BLaER1 treated with 17β-estradiol and CSF1 and Interleukin-3, amounts not matched to agents 10 nM and 100 nM (cell line): ENCODE measurements at regions not wholly inside any gene's neighbourhood (a gene's known extent, or its start where the extent isn't known, plus 50 kb on each side); places are given as distances from the start of the nearest gene placed in this dataset.

Experiments used
- H3K27ac ChIP-seq, 11 experiments: shearing (Covaris generic); formaldehyde crosslinking; 2 replicates each; pipeline ENCODE4 v1.8.1; 2022
- H3K27me3 ChIP-seq, 11 experiments: shearing (Covaris generic); formaldehyde crosslinking; 2 replicates each; pipeline ENCODE4 v1.8.1; 2022
- H3K36me3 ChIP-seq, 11 experiments: shearing (Covaris generic); formaldehyde crosslinking; 2 replicates each; pipeline ENCODE4 v1.8.1; 2022
- H3K4me1 ChIP-seq, 10 experiments: shearing (Covaris generic); formaldehyde crosslinking; 2 replicates each; pipeline ENCODE4 v1.8.1; 2022
- H3K4me2 ChIP-seq, 11 experiments: shearing (Covaris generic); formaldehyde crosslinking; 2 replicates each; pipeline ENCODE4 v1.8.1; 2022
- H3K4me3 ChIP-seq, 10 experiments: shearing (Covaris generic); formaldehyde crosslinking; 2 replicates each; pipeline ENCODE4 v1.8.1; 2022
- H3K9ac ChIP-seq, 11 experiments: shearing (Covaris generic); formaldehyde crosslinking; 2 replicates each; pipeline ENCODE4 v1.8.1; 2022
- H3K9me3 ChIP-seq, 11 experiments: shearing (Covaris generic); formaldehyde crosslinking; replicated peaks in 1 of 11; 2 replicates each; pipeline ENCODE4 v1.8.1; 2022
- H4K20me1 ChIP-seq, 11 experiments: shearing (Covaris generic); formaldehyde crosslinking; 2 replicates each; pipeline ENCODE4 v1.8.1; 2022
- Cebpa-rat ChIP-seq, 11 experiments: shearing (Covaris generic); IDR thresholded peaks; 2 replicates each; pipeline ENCODE4 v1.8.1; 2022

GRCh38 chr6:122079916-122080315, 319.5 kb upstream of the HSF2 start:
- Histone ChIP-seq H3K9me3 (no peaks in the 10 kb centered on the region), H3K4me2 (no peak overlapping the region), H3K27ac (no peak overlapping the region), H3K4me3 (no peak overlapping the region), H4K20me1 (no peaks in the 10 kb centered on the region), H3K9ac (no peak overlapping the region), H3K36me3 (no peaks in the 10 kb centered on the region), H3K27me3 (no peaks in the 10 kb centered on the region), H3K4me1 (no peaks in the 10 kb centered on the region)
- no peak for TF ChIP-seq Cebpa-rat (IDR thresholded peaks at IDR 0.05)

- Histone ChIP-seq H3K4me2 (no peak overlapping the region), H3K4me3 (no peak overlapping the region), H3K9ac (no peak overlapping the region), H3K36me3 (no peaks in the 10 kb centered on the region), H4K20me1 (no peaks in the 10 kb centered on the region), H3K4me1 (no peaks in the 10 kb centered on the region), H3K9me3 (no peaks in the 10 kb centered on the region), H3K27ac (no peak overlapping the region), H3K27me3 (no peaks in the 10 kb centered on the region)
- no peak for TF ChIP-seq Cebpa-rat (IDR thresholded peaks at IDR 0.05)
Measured at GRCh38 chr6:122081921-122082320, 317.5 kb upstream of the HSF2 start.

GRCh38 chr6:122082370-122082769, 317.1 kb upstream of the HSF2 start:
- Histone ChIP-seq H3K27ac (no peak overlapping the region), H3K4me2 (no peak overlapping the region), H3K4me3 (no peak overlapping the region), H3K9me3 (no peaks in the 10 kb centered on the region), H3K27me3 (no peaks in the 10 kb centered on the region), H4K20me1 (no peaks in the 10 kb centered on the region), H3K36me3 (no peaks in the 10 kb centered on the region), H3K9ac (no peak overlapping the region), H3K4me1 (no peaks in the 10 kb centered on the region)
- TF ChIP-seq Cebpa-rat (IDR thresholded peaks at IDR 0.05), result no peak

DNA sequence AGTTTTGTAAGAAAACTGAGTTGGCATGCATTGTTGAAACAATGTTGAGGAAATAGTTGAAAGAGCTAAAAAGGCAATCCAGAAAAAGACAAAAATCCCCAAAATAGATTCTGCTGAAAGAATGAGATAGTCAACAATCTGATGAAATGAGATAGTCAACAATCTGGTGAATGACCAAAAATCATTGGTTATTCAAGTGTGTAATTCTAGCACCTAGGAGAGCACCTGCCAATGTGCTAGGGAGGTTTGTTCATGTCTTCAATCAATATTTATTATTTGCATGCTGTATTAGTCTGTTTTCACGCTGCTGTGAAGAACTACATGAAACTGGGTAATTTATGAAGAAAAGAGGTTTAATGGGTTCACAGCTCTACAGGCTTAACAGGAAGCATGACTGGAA, 307.1 kb upstream of the HSF2 start:
- no peaks in the 10 kb centered on the region for H3K36me3 ChIP-seq
- H3K27me3 ChIP-seq, result no peaks in the 10 kb centered on the region

GRCh38 chr6:122098201-122098678, 301.2 kb upstream of the HSF2 start:
- no peaks in the 10 kb centered on the region for H3K4me1 ChIP-seq
- no peaks in the 10 kb centered on the region for H3K36me3 ChIP-seq
- no peaks in the 10 kb centered on the region for H3K27me3 ChIP-seq
- no peak for TF ChIP-seq Cebpa-rat (IDR thresholded peaks at IDR 0.05)
- H3K9ac ChIP-seq, result no peak overlapping the region
- no peak overlapping the region for H3K27ac ChIP-seq
- peaks cover 0 to 9% (median 5%) of the 10 kb centered on the region in 11 experiments; a peak in 6 of 22 replicates for H3K9me3 ChIP-seq
- no peak overlapping the region for H3K4me2 ChIP-seq
- no peak overlapping the region for H3K4me3 ChIP-seq
- no peaks in the 10 kb centered on the region for H4K20me1 ChIP-seq

More for the DNA sequence above, 307.1 kb upstream of the HSF2 start:
- Histone ChIP-seq H3K27ac (no peak overlapping the region), H3K4me1 (no peaks in the 10 kb centered on the region), H3K4me2 (no peak overlapping the region), H3K4me3 (no peak overlapping the region), H4K20me1 (no peaks in the 10 kb centered on the region), H3K9ac (no peak overlapping the region), H3K9me3 (no peaks in the 10 kb centered on the region)
- no peak for TF ChIP-seq Cebpa-rat (IDR thresholded peaks at IDR 0.05)

GRCh38 chr6:122102026-122102425, 297.4 kb upstream of the HSF2 start:
- Histone ChIP-seq H4K20me1 (no peaks in the 10 kb centered on the region), H3K4me3 (no peak overlapping the region), H3K4me2 (no peak overlapping the region), H3K9ac (no peak overlapping the region), H3K27me3 (no peaks in the 10 kb centered on the region), H3K9me3 (peaks cover 0 to 9% (median 5%) of the 10 kb centered on the region in 11 experiments; a peak in 6 of 22 replicates), H3K36me3 (no peaks in the 10 kb centered on the region), H3K4me1 (no peaks in the 10 kb centered on the region), H3K27ac (no peak overlapping the region)
- TF ChIP-seq Cebpa-rat (IDR thresholded peaks at IDR 0.05), result no peak

DNA sequence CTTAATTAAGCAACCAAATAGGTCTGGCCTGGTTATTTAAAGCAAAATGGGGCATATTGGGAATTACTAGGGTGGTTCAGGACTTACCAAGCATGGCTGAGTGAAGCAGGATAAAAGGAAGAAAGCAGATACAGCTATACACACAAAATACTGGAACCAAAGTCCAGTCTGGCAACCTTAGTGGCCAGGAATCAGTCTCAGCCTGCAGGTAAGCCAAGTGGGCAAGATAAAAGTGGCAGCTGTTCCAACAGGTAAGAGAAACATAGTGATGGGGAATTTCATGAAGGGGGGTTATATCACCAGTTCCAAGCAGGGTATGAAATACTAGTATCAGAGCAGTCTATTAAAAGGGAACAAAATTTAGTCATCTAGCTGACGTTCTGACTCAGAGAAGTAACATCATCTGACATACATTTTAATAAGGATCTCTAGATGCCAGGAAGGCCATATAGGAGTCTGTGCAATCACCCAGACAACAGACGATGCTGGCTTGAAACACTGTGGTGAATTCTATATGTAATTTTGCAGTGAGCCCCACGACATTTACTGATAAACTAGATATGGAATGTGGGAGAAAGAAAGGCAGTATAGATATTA, 292.1 kb upstream of the HSF2 start:
- no peaks in the 10 kb centered on the region for H3K9me3 ChIP-seq
- H3K4me3 ChIP-seq, result no peak overlapping the region
- no peaks in the 10 kb centered on the region for H3K36me3 ChIP-seq
- no peaks in the 10 kb centered on the region for H3K4me1 ChIP-seq
- no peaks in the 10 kb centered on the region for H4K20me1 ChIP-seq
- H3K4me2 ChIP-seq, result no peak overlapping the region
- no peak overlapping the region for H3K27ac ChIP-seq
- no peak overlapping the region for H3K9ac ChIP-seq
- no peaks in the 10 kb centered on the region for H3K27me3 ChIP-seq
- no peak for TF ChIP-seq Cebpa-rat (IDR thresholded peaks at IDR 0.05)

- Histone ChIP-seq H3K27ac (no peak overlapping the region), H4K20me1 (no peaks in the 10 kb centered on the region), H3K4me1 (no peaks in the 10 kb centered on the region), H3K9me3 (no peaks in the 10 kb centered on the region), H3K27me3 (no peaks in the 10 kb centered on the region), H3K9ac (no peak overlapping the region), H3K4me2 (no peak overlapping the region), H3K36me3 (no peaks in the 10 kb centered on the region), H3K4me3 (no peak overlapping the region)
- TF ChIP-seq Cebpa-rat (IDR thresholded peaks at IDR 0.05), result no peak
Measured at GRCh38 chr6:122109075-122109474, 290.4 kb upstream of the HSF2 start.

DNA sequence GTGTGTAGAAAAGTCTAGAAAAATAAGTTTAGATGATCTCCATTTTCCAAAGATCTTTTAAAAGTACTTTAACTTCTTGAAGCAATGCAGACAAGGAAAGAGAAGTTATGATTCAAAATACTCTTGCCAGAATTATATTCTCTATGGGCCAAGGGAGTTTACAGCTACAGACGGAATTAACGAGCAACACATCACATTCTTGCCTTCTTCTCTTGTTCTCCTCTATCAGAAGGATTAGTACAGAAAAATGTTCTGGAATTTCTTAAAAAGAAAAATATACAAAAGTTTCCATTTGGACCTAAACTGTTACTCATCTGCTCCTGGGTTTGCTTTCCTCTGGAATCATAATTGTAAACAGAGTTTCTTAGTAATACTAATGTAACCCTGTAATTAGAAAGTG, 284.7 kb upstream of the HSF2 start:
- H3K4me1 ChIP-seq, result no peaks in the 10 kb centered on the region
- H3K27ac ChIP-seq, result no peak overlapping the region
- H3K4me3 ChIP-seq, result no peak overlapping the region
- no peak overlapping the region for H3K9ac ChIP-seq
- H3K27me3 ChIP-seq, result no peaks in the 10 kb centered on the region
- no peak for TF ChIP-seq Cebpa-rat (IDR thresholded peaks at IDR 0.05)
- H3K4me2 ChIP-seq, result no peak overlapping the region
- H3K9me3 ChIP-seq, result no peaks in the 10 kb centered on the region
- H3K36me3 ChIP-seq, result no peaks in the 10 kb centered on the region
- H4K20me1 ChIP-seq, result no peaks in the 10 kb centered on the region

DNA sequence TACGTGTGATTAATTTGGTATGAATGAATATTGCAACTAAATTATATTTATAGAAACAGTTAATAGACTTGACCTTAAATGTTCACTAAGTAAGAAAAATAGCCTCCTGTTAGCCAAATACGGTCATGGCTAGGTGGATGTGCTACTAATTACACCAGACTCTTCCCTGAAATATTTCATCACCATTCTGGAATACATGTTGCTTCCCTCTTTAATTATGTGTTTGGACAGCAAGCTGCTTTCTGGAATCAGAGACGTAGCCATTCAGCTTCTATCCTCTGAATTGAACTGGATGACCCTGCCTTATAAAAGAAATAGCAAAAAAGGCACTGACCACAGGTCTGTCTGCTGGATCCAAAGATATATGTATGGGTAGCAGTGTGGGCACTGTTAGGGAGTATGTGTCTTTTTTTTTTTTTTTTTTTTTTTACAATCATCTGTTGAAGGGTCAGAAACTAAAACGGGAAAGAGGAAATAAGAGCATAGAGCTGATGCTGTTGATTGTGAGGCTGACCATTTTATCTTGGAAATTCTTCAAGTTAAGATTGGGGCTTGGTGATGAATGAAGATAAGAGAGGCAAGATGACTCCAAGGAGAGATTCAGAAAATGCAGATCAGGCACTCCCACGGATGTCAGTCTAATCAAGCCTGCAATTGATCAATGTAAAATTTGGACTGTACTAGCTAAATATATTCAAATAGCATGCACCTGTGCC, 283.2 kb upstream of the HSF2 start:
- no peak for TF ChIP-seq Cebpa-rat (IDR thresholded peaks at IDR 0.05)
- no peaks in the 10 kb centered on the region for H3K27me3 ChIP-seq
- no peak overlapping the region for H3K9ac ChIP-seq
- H3K4me2 ChIP-seq, result no peak overlapping the region
- H3K4me1 ChIP-seq, result no peaks in the 10 kb centered on the region
- no peaks in the 10 kb centered on the region for H3K36me3 ChIP-seq
- H3K9me3 ChIP-seq, result no peaks in the 10 kb centered on the region
- H4K20me1 ChIP-seq, result no peaks in the 10 kb centered on the region
- no peak overlapping the region for H3K27ac ChIP-seq
- H3K4me3 ChIP-seq, result no peak overlapping the region
